H9 (cell line): ENCODE measurements at regions not wholly inside any gene's neighbourhood (a gene's known extent, or its start where the extent isn't known, plus 50 kb on each side); places are given as distances from the start of the nearest gene placed in this dataset.

Source experiments
- DNase-seq: peaks from one replicate; pipeline ENCODE4 v3.0.0-alpha.2; 2017
- H2AFZ ChIP-seq: one replicate; pipeline ENCODE4 v1.6.1; 2013; ENCODE audit warnings: mild to moderate bottlenecking, low read length, control low read depth, moderate library complexity
- H2AK5ac ChIP-seq: 2 replicates; pipeline ENCODE4 v1.6.1; 2013; ENCODE audit warnings: low read length, control low read depth, mixed read lengths; ENCODE audit not compliant: insufficient read length
- H2BK120ac ChIP-seq: one replicate; pipeline ENCODE4 v1.6.1; 2013; ENCODE audit warnings: low read depth, mild to moderate bottlenecking, low read length, control low read depth, inconsistent platforms; ENCODE audit not compliant: poor library complexity, severe bottlenecking
- H2BK12ac ChIP-seq: 2 replicates; pipeline ENCODE4 v1.6.1; 2013; ENCODE audit warnings: low read length, control low read depth, mixed read lengths, low read depth; ENCODE audit not compliant: insufficient read length
- H2BK15ac ChIP-seq: 2 replicates; pipeline ENCODE4 v1.6.1; 2013; ENCODE audit warnings: low read depth, low read length, control low read depth
- H2BK20ac ChIP-seq: one replicate; pipeline ENCODE4 v1.6.1; 2013; ENCODE audit warnings: low read depth, mild to moderate bottlenecking, low read length, control low read depth, inconsistent platforms; ENCODE audit not compliant: poor library complexity, severe bottlenecking
- H2BK5ac ChIP-seq: 2 replicates; pipeline ENCODE4 v1.6.1; 2013; ENCODE audit warnings: low read length, control low read depth, mixed read lengths; ENCODE audit not compliant: insufficient read length
- H3K14ac ChIP-seq: 2 replicates; pipeline ENCODE4 v1.6.1; 2013; ENCODE audit warnings: low read length, control low read depth; ENCODE audit not compliant: insufficient read depth
- H3K18ac ChIP-seq: 2 replicates; pipeline ENCODE4 v1.6.1; 2013; ENCODE audit warnings: low read depth, mild to moderate bottlenecking, mixed read lengths, low read length, control low read depth; ENCODE audit not compliant: insufficient read length
- H3K23ac ChIP-seq: 2 replicates; pipeline ENCODE4 v1.6.1; 2013; ENCODE audit warnings: low read length, control low read depth, mixed read lengths, low read depth; ENCODE audit not compliant: insufficient read length
- H3K23me2 ChIP-seq: 2 replicates; pipeline ENCODE4 v1.6.1; 2013; ENCODE audit warnings: low read depth, mild to moderate bottlenecking, mixed read lengths, low read length, control low read depth; ENCODE audit not compliant: insufficient read length, poor library complexity, severe bottlenecking
- H3K27ac ChIP-seq: 2 replicates; pipeline ENCODE4 v1.5.1; 2013; ENCODE audit warnings: low read length, control low read depth, mixed read lengths, low read depth; ENCODE audit not compliant: insufficient read length
- H3K27me3 ChIP-seq: 2 replicates; pipeline ENCODE4 v1.6.1; 2013; ENCODE audit warnings: low read length, control low read depth, inconsistent platforms; ENCODE audit not compliant: insufficient read depth
- H3K4ac ChIP-seq: 2 replicates; pipeline ENCODE4 v1.6.1; 2013; ENCODE audit warnings: low read depth, mild to moderate bottlenecking, control low read depth, inconsistent platforms, low read length, moderate library complexity
- H3K4me1 ChIP-seq: 2 replicates; pipeline ENCODE4 v1.6.1; 2013; ENCODE audit warnings: low read length, control low read depth, inconsistent platforms; ENCODE audit not compliant: insufficient read depth
- H3K4me2 ChIP-seq: 2 replicates; pipeline ENCODE4 v1.6.1; 2013; ENCODE audit warnings: low read length, control low read depth, mixed read lengths; ENCODE audit not compliant: insufficient read length, insufficient read depth
- H3K56ac ChIP-seq: 2 replicates; pipeline ENCODE4 v1.6.1; 2013; ENCODE audit warnings: low read depth, mild to moderate bottlenecking, mixed read lengths, low read length, control low read depth; ENCODE audit not compliant: insufficient read length
- H3K79me1 ChIP-seq: 2 replicates; pipeline ENCODE4 v1.6.1; 2013; ENCODE audit warnings: low read depth, mild to moderate bottlenecking, moderate library complexity, low read length, control low read depth, inconsistent platforms; ENCODE audit not compliant: insufficient read depth, poor library complexity, severe bottlenecking
- H3K79me2 ChIP-seq: 2 replicates; pipeline ENCODE4 v1.6.1; 2013; ENCODE audit warnings: low read length, control low read depth, inconsistent platforms; ENCODE audit not compliant: insufficient read depth
- H3K9ac ChIP-seq: 2 replicates; pipeline ENCODE4 v1.6.1; 2013; ENCODE audit warnings: low read length, control low read depth, mixed read lengths; ENCODE audit not compliant: insufficient read length; ENCODE audit errors: extremely low read depth
- H3K9me3 ChIP-seq: one replicate; pipeline ENCODE4 v1.6.1; 2013; ENCODE audit warnings: low read depth, low read length, inconsistent platforms; ENCODE audit not compliant: control insufficient read depth
- H3T11ph ChIP-seq: one replicate; pipeline ENCODE4 v1.6.1; 2013; ENCODE audit warnings: mild to moderate bottlenecking, low read length, control low read depth, inconsistent platforms
- H4K20me1 ChIP-seq: one replicate; pipeline ENCODE4 v1.6.1; 2013; ENCODE audit not compliant: control insufficient read depth, insufficient read length, insufficient read depth
- H4K5ac ChIP-seq: 2 replicates; pipeline ENCODE4 v1.6.1; 2013; ENCODE audit warnings: low read depth, mild to moderate bottlenecking, mixed read lengths, low read length, control low read depth; ENCODE audit not compliant: insufficient read length
- H4K8ac ChIP-seq: replicated peaks from 2 replicates; pipeline ENCODE4 v1.6.1; 2013; ENCODE audit warnings: low read length, control low read depth, mixed read lengths, low read depth; ENCODE audit not compliant: insufficient read length
- H4K91ac ChIP-seq: 2 replicates; pipeline ENCODE4 v1.6.1; 2013; ENCODE audit warnings: low read depth, mild to moderate bottlenecking, moderate library complexity, mixed read lengths, low read length, control low read depth; ENCODE audit not compliant: insufficient read length
- H3K27ac Mint-ChIP-seq, 3 experiments: 2 replicates in 2 of 3; 3 replicates in 1 of 3; pipeline ENCODE4 v1.8.0; 2020 to 2021; ENCODE audit warnings: mixed read lengths in 3 of 3, mild to moderate bottlenecking in 1 of 3, moderate library complexity in 1 of 3
- H3K27me3 Mint-ChIP-seq: 2 replicates; pipeline ENCODE4 v1.8.0; 2021; ENCODE audit warnings: low read depth, mild to moderate bottlenecking, moderate library complexity, mixed read lengths
- H3K36me3 Mint-ChIP-seq, 3 experiments: 2 replicates in 2 of 3; 3 replicates in 1 of 3; pipeline ENCODE4 v1.8.0; 2020 to 2021; ENCODE audit warnings: low read depth in 3 of 3, mixed read lengths in 3 of 3; ENCODE audit not compliant: insufficient read depth in 1 of 3
- H3K4me1 Mint-ChIP-seq, 2 experiments: 2 replicates each; pipeline ENCODE4 v1.8.0; 2020; ENCODE audit warnings: mixed read lengths in 2 of 2
- H3K4me3 Mint-ChIP-seq, 2 experiments: 2 replicates in 1 of 2; 3 replicates in 1 of 2; pipeline ENCODE4 v1.8.0; 2020 to 2021; ENCODE audit warnings: mild to moderate bottlenecking in 2 of 2, mixed read lengths in 2 of 2, moderate library complexity in 1 of 2
- H3K9me3 Mint-ChIP-seq, 2 experiments: 2 replicates in 1 of 2; 3 replicates in 1 of 2; pipeline ENCODE4 v1.8.0; 2020; ENCODE audit warnings: mild to moderate bottlenecking in 2 of 2, mixed read lengths in 2 of 2, moderate library complexity in 1 of 2
- CTCF ChIP-seq: fragments of 200-600 bp; sonication (generic); conservative IDR thresholded peaks from 3 replicates; pipeline ENCODE4 v1.8.0; 2021; ENCODE audit warnings: antibody characterized with exemption, mild to moderate bottlenecking

GRCh38 chr6:55981660-55982059 lies 106.3 kb upstream of the BMP5 start:
- TF ChIP-seq CTCF = no peak
- no peaks in the 10 kb centered on the region for H4K20me1 ChIP-seq
- no peak overlapping the region for H3T11ph ChIP-seq
- Mint-ChIP-seq H3K27me3 (no peaks in the 10 kb centered on the region), H3K36me3 (no peaks in the 10 kb centered on the region; a peak in 1 of 7 replicates), H3K4me1 (peaks cover 8 to 10% of the 10 kb centered on the region in 2 experiments), H3K27ac (no peak overlapping the region), H3K9me3 (peaks cover 0 to 7% of the 10 kb centered on the region in 2 experiments; a peak in 4 of 5 replicates), H3K4me3 (no peak overlapping the region)
- H3K4ac ChIP-seq = no peak overlapping the region
- no peak overlapping the region for H3K14ac ChIP-seq
- H3K56ac ChIP-seq = no peak overlapping the region
- no peak overlapping the region for H2BK20ac ChIP-seq
- H3K79me1 ChIP-seq = no peaks in the 10 kb centered on the region
- no peak overlapping the region for H4K91ac ChIP-seq
- H2BK120ac ChIP-seq = no peak overlapping the region
- H3K27ac ChIP-seq = no peak overlapping the region
- H2BK5ac ChIP-seq = no peak overlapping the region
- no peak overlapping the region for H4K5ac ChIP-seq
- no peak overlapping the region for H3K9ac ChIP-seq
- H3K4me2 ChIP-seq = no peak overlapping the region
- H3K18ac ChIP-seq = no peak overlapping the region
- DNase-seq = no peak
- no peak overlapping the region for H4K8ac ChIP-seq
- H3K27me3 ChIP-seq = no peaks in the 10 kb centered on the region
- H3K23me2 ChIP-seq = no peaks in the 10 kb centered on the region
- no peak overlapping the region for H2AK5ac ChIP-seq
- no peak overlapping the region for H2BK15ac ChIP-seq
- no peak overlapping the region for H2AFZ ChIP-seq
- no peak overlapping the region for H3K23ac ChIP-seq
- H2BK12ac ChIP-seq = no peak overlapping the region
- H3K4me1 ChIP-seq = no peaks in the 10 kb centered on the region
- no peaks in the 10 kb centered on the region for H3K9me3 ChIP-seq
- no peaks in the 10 kb centered on the region for H3K79me2 ChIP-seq
